Psoas muscle (tissue), 7 donors: ENCODE measurements at regions not wholly inside any gene's neighbourhood (a gene's known extent, or its start where the extent isn't known, plus 50 kb on each side); places are given as distances from the start of the nearest gene placed in this dataset.

ENCODE experiments used
- ATAC-seq, 4 donors: fragments of 200-7000 bp; cut with Tn5 transposase; one replicate each; pipeline ENCODE4 v1.9.1; 2020; ENCODE audit warnings: moderate library complexity in 3 of 4, mild to moderate bottlenecking in 2 of 4
- DNase-seq, 2 donors: peaks; one replicate each; pipeline ENCODE4 v3.0.0-alpha.2; 2020
- H3K27ac ChIP-seq: fragments of 200-600 bp; one replicate; pipeline ENCODE4 v1.8.0; 2022
- H3K27me3 ChIP-seq, 3 donors: fragments of 200-600 bp in 1 of 3; one replicate each; pipeline versions ENCODE4 v1.6.1 to v1.8.0; 2013 to 2022; ENCODE audit warnings: low read length in 2 of 3, mild to moderate bottlenecking in 2 of 3, moderate library complexity in 1 of 3; ENCODE audit not compliant: insufficient read depth in 3 of 3
- H3K36me3 ChIP-seq, 2 donors: fragments of 200-600 bp in 1 of 2; one replicate each; pipeline versions ENCODE4 v1.6.1 to v1.8.0; 2013 to 2022; ENCODE audit warnings: low read depth in 1 of 2, mild to moderate bottlenecking in 1 of 2, moderate library complexity in 1 of 2; ENCODE audit not compliant: insufficient read depth in 1 of 2
- H3K4me1 ChIP-seq: fragments of 200-600 bp; one replicate; pipeline ENCODE4 v1.8.0; 2022
- H3K4me3 ChIP-seq: fragments of 200-600 bp; one replicate; pipeline ENCODE4 v1.8.0; 2022; ENCODE audit warnings: mild to moderate bottlenecking
- H3K9me3 ChIP-seq: fragments of 200-600 bp; one replicate; pipeline ENCODE4 v1.8.0; 2022
- WGBS, 3 donors: extraction: QIAGEN DNeasy Blood & Tissue Kit; methylation state at CpG; one replicate each; pipeline versions ENCODE4 v1.1.6 to v1.1.7; 2013; 5-methylcytosine and 5-hydroxymethylcytosine counted together
- intact Hi-C, 2 donors: fragments of 100-400 bp; cut with DNase I; formaldehyde crosslinking; loops; one replicate each; pipeline versions ENCODE4 v1.11.0 to v1.14.2; 2022
- TF ChIP-seq, protein P1 (sequence below): fragments of 200-600 bp; IDR thresholded peaks from one replicate; pipeline ENCODE4 v1.8.0; 2022; ENCODE audit warnings: antibody characterized with exemption
- donor health status: healthy with polysubstance abuse.
- donor health status: DM: no; HTN: no; CAD: no; lungs with moderate emphysema.
- donor health status: Bipolar disorder and iron deficiency.
- donor health status: healthy.
- donor health status: DM: yes; HTN: yes; CAD: no.
- donor health status: DM: no; HTN: no; CAD: no.
- donor health status: DM: yes; HTN: yes; CAD: no.

DNA sequence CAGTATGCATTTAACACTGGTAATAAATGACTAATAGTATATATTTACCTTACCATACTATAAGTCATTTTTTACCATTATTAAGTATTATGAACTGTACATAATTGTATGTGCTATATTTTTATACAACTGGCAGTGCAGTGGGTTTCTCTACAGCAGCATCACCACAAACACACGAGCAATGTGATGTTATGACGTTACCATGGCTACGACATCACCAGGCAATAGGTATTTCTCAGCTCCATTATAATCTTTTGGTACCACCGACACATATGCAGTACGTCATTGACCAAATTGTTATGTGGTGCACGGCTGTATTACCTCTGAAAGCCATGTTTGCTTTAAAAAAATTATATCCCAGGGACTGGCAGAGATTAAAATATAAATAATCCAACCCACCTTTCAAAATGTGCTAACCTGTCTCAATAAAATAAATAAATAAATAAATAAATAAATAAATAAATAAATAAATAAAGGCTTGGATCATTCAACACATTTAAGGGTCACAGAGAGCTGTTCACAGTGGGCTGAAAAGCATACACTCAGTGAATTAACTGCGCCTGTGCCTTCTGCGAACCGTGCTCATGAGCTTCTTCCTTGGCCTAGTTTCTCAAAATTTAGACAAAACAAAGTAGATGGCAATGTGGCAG lies 121.4 kb upstream of the SLC35F3 start:
- TF ChIP-seq, protein P1, sequence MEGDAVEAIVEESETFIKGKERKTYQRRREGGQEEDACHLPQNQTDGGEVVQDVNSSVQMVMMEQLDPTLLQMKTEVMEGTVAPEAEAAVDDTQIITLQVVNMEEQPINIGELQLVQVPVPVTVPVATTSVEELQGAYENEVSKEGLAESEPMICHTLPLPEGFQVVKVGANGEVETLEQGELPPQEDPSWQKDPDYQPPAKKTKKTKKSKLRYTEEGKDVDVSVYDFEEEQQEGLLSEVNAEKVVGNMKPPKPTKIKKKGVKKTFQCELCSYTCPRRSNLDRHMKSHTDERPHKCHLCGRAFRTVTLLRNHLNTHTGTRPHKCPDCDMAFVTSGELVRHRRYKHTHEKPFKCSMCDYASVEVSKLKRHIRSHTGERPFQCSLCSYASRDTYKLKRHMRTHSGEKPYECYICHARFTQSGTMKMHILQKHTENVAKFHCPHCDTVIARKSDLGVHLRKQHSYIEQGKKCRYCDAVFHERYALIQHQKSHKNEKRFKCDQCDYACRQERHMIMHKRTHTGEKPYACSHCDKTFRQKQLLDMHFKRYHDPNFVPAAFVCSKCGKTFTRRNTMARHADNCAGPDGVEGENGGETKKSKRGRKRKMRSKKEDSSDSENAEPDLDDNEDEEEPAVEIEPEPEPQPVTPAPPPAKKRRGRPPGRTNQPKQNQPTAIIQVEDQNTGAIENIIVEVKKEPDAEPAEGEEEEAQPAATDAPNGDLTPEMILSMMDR: no peak
- Histone ChIP-seq H3K27ac (no peak overlapping the region), H3K36me3 (no peaks in the 10 kb centered on the region), H3K27me3 (no peaks in the 10 kb centered on the region), H3K9me3 (peaks cover 15% of the 10 kb centered on the region), H3K4me3 (no peak overlapping the region), H3K4me1 (no peaks in the 10 kb centered on the region)
- no peak for DNase-seq
- 82 to 88% (median 86%) methylated on average over 9 of the region's 9 CpGs for WGBS, 3 donors
- intact Hi-C loops: no loop called here
- ATAC-seq: no peak

DNA sequence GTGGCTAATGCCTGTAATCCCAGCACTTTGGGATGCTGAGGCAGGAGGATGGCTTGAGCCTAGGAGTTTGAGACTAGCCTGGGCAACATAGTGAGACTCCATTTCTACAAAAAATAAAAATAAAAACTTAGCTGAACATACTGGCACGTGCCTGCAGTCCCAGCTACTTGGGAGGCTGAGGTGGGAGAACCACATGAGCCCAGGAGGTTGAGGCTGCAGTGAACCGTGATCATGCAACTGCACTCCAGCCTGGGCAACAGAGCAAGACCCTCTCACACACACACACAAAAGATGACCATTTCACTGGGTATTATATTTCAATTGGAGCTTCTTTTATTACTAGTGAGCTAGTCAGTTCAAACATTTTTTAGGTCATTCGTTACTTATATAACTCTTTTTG lies 116.9 kb upstream of the SLC35F3 start:
- DNase-seq (no peak), ATAC-seq (no peak)
- 76 to 79% (median 77%) methylated on average over 3 of the region's 3 CpGs for WGBS, 3 donors
- intact Hi-C loops: no loop called here
- Histone ChIP-seq H3K27me3 (no peaks in the 10 kb centered on the region), H3K4me3 (no peak overlapping the region), H3K9me3 (no peaks in the 10 kb centered on the region), H3K36me3 (no peaks in the 10 kb centered on the region), H3K27ac (no peak overlapping the region), H3K4me1 (no peaks in the 10 kb centered on the region)
- TF ChIP-seq, protein P1: no peak

DNA sequence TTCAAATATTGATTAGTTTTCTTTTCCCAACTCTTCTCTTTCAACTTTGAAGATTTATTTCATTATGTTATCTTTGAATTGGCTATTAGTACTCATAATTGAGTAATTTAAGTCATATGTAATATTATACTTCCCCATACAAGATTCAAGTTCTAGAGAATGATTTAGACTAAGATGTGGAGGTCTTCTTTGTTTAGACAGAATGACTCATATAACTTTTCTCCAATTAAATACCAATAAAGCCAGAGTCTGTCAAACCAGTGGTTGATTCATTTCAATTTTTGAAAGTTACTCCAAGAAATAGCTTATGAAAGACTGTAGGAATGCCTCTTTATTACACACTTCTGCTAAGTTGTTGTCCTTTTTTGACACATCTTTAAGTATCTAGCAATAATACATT lies 115.8 kb upstream of the SLC35F3 start:
- ATAC-seq (no peak), DNase-seq (no peak)
- TF ChIP-seq, protein P1: no peak
- Histone ChIP-seq H3K27ac (no peak overlapping the region), H3K4me1 (no peaks in the 10 kb centered on the region), H3K9me3 (no peaks in the 10 kb centered on the region), H3K36me3 (no peaks in the 10 kb centered on the region), H3K4me3 (no peak overlapping the region), H3K27me3 (no peaks in the 10 kb centered on the region)
- intact Hi-C loops: no loop called here

DNA sequence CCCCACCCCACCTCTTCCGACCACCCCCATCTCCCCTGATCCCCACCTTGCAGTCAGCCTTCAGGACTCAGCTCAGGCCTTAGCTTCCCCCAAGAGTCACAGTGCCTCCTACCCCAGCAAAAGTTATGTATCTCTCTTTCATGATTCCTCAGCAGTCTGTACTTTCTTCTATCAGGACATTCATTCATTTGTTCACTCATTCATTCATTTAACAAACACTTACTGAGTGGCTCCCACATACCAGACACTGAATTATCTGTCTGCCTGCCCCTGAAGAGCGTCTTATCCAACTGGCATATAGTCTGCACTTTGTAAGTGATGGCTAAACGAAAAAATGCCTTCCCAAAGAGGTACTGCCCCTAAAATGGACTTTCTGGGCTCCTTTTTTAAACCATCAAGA lies 114.4 kb upstream of the SLC35F3 start:
- WGBS, 3 donors: 65 to 70% (median 68%) methylated on average over 3 of the region's 3 CpGs
- Histone ChIP-seq H3K4me3 (no peak overlapping the region), H3K4me1 (no peaks in the 10 kb centered on the region), H3K36me3 (no peaks in the 10 kb centered on the region), H3K27ac (no peak overlapping the region), H3K9me3 (no peaks in the 10 kb centered on the region), H3K27me3 (no peaks in the 10 kb centered on the region)
- no peak for DNase-seq
- intact Hi-C loops: no loop called here
- no peak for ATAC-seq
- TF ChIP-seq, protein P1: no peak

DNA sequence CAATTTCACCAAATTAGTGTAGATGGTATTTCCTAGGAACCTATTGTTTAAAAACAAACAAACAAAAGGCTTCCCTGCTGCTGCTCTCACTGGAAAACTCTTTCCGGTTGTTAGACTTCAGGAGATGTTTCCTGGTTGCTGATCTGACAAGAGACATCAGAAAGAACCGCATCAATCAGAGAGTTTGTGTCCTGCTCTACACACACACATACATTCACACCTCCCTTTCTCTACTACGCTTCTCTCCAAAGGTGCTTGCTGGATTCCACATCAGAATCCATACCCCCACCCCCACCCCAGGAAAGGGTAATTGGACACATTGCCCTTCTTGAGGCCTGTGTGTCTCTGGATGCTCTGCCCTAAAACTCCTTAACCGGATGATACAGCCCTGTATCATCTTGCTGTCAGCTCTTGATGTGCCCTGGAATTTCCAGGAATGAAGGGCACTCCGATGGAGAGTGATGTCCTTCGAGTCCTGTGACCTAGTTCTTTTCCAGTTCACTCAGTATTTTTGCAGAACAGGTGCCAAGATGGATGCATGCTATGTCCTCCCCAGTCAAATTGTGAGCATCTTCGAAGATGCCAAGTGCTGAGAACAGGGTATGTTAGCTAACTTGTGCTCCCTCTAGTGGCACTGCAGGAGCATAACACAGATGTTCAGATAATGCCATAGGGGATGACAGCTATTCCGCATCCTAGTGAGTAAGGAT lies 113.7 kb upstream of the SLC35F3 start:
- Histone ChIP-seq H3K27me3 (no peaks in the 10 kb centered on the region), H3K4me3 (no peak overlapping the region), H3K27ac (no peak overlapping the region), H3K36me3 (no peaks in the 10 kb centered on the region), H3K9me3 (no peaks in the 10 kb centered on the region), H3K4me1 (no peaks in the 10 kb centered on the region)
- intact Hi-C loops: no loop called here
- 38 to 39% (median 39%) methylated on average over 8 of the region's 8 CpGs for WGBS, 3 donors
- TF ChIP-seq, protein P1: peak; percentile 66
- no peak for DNase-seq
- no peak for ATAC-seq
